ENCODE measurements at regions not wholly inside any gene's neighbourhood (a gene's known extent, or its start where the extent isn't known, plus 50 kb on each side); places are given as distances from the start of the nearest gene placed in this dataset.

DNA sequence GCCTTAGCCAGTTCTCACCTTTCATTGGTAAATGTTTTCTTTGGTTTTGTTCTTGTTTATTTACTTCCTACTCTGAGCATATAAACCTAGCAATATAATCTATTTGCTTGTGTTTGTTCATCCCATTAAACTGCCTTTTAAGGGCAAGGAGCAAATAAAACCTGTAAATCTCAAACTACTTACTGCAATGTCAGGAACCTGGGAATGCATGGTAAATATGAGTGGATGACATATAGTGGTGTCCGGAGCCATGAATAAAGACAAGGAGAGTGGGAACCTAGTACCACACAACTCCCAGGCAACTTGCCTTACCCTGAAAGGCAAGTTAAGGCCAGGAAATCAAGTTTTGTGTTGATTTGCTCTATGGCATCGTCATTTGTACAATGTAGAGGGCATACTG is 1133.7 kb upstream of the NCAM2 start:
- TF ChIP-seq CTCF (IDR thresholded peaks at IDR 0.05): no peak
- no peaks in the 10 kb centered on the region for H3K36me3 Mint-ChIP-seq (ENCODE audit: low read depth)
- H3K4me3 Mint-ChIP-seq: no peak overlapping the region
- no peak for DNase-seq
- no peaks in the 10 kb centered on the region for H3K27me3 Mint-ChIP-seq (ENCODE audit: insufficient read depth)
- no peaks in the 10 kb centered on the region for H3K4me1 Mint-ChIP-seq (ENCODE audit: low read depth)
- H3K9me3 Mint-ChIP-seq: peaks cover 24% of the 10 kb centered on the region
- no peak overlapping the region for H3K27ac Mint-ChIP-seq

DNA sequence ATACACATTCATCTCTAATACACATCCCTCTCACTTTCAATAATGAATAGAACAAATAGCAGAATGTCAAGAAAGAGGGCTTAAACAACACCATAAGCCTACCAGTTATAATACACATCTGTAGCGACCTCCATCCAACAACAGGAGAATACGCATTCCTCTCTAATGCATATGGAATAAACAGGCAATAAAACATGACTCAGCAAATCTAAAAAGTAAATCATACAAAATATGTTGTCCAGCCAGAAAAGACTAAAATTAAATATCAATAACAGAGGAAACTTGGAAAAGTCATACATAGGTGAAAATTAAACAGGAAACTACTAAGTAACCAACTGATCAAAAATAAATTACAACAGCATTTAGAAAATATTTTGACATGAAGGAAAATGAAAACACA is 1127.5 kb upstream of the NCAM2 start:
- no peaks in the 10 kb centered on the region for H3K27me3 Mint-ChIP-seq (ENCODE audit: insufficient read depth)
- H3K36me3 Mint-ChIP-seq (ENCODE audit: low read depth): no peaks in the 10 kb centered on the region
- H3K27ac Mint-ChIP-seq: no peak overlapping the region
- no peak for DNase-seq
- no peak overlapping the region for H3K4me3 Mint-ChIP-seq
- no peak for TF ChIP-seq CTCF (IDR thresholded peaks at IDR 0.05)
- H3K9me3 Mint-ChIP-seq: peaks cover 21% of the 10 kb centered on the region
- no peaks in the 10 kb centered on the region for H3K4me1 Mint-ChIP-seq (ENCODE audit: low read depth)

- no peaks in the 10 kb centered on the region for H3K4me1 Mint-ChIP-seq (ENCODE audit: low read depth)
Observed at GRCh38 chr21:19874521-19874920, 1123.7 kb upstream of the NCAM2 start.

DNA sequence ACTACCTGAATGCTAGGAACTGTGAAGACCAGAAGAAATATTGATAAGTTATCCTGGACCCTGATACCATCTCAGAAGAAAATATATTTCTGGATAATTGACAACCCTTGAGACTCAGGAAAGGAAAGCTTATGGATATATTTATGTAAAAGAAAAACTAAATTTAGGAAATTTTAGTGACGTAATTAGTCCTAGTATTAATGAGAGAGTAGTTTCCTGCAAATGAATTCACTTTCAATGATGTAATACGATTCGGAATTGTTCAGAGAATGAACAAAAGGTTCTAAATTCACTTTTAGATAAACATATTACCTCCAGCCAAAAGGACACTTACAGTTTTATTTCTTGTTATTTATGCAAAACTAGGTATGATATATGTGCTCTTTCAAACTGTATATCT is 1120.1 kb upstream of the NCAM2 start:
- Mint-ChIP-seq H3K27ac (no peak overlapping the region), H3K4me1 (ENCODE audit: low read depth) (no peaks in the 10 kb centered on the region), H3K36me3 (ENCODE audit: low read depth) (peaks cover 3% of the 10 kb centered on the region; the same call in 1 of the 2 replicates), H3K4me3 (no peak overlapping the region), H3K9me3 (peaks cover 40% of the 10 kb centered on the region), H3K27me3 (ENCODE audit: insufficient read depth) (no peaks in the 10 kb centered on the region)
- no peak for DNase-seq
- no peak for TF ChIP-seq CTCF (IDR thresholded peaks at IDR 0.05)

More at GRCh38 chr21:19874521-19874920, 1123.7 kb upstream of the NCAM2 start:
- Mint-ChIP-seq H3K9me3 (peaks cover 41% of the 10 kb centered on the region), H3K36me3 (ENCODE audit: low read depth) (no peaks in the 10 kb centered on the region), H3K27me3 (ENCODE audit: insufficient read depth) (no peaks in the 10 kb centered on the region), H3K27ac (no peak overlapping the region), H3K4me3 (no peak overlapping the region)
- TF ChIP-seq CTCF (IDR thresholded peaks at IDR 0.05): no peak
- no peak for DNase-seq

- no peaks in the 10 kb centered on the region for H3K27me3 Mint-ChIP-seq (ENCODE audit: insufficient read depth)
- H3K27ac Mint-ChIP-seq: no peak overlapping the region
- H3K9me3 Mint-ChIP-seq: peaks cover 69% of the 10 kb centered on the region
- no peaks in the 10 kb centered on the region for H3K36me3 Mint-ChIP-seq (ENCODE audit: low read depth)
- no peak for TF ChIP-seq CTCF (IDR thresholded peaks at IDR 0.05)
- no peak overlapping the region for H3K4me3 Mint-ChIP-seq
- DNase-seq: no peak
- H3K4me1 Mint-ChIP-seq (ENCODE audit: low read depth): no peaks in the 10 kb centered on the region
Observed at GRCh38 chr21:19899645-19900044, 1098.6 kb upstream of the NCAM2 start.

DNA sequence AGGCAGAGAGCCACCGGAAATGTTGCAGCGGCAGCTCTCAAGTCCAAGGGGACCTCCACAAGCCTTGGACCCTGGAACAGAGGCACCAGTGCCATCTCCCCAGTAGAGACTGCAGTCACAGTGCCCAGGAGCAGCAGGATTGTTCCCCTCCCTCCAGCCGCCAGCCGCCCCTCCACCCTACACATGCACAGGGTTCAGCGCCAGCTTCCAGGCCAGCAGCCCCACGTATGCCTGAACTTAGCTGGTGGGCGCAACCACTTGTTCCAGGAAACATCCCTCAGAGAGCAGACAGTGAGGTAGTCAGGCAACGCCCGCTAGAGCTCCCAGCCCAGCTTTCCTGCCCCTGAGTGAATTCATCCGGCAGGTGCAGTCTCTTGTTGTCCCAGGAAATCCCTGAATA is 1098.1 kb upstream of the NCAM2 start:
- Mint-ChIP-seq H3K27ac (no peak overlapping the region), H3K4me1 (ENCODE audit: low read depth) (no peaks in the 10 kb centered on the region), H3K9me3 (peaks cover 65% of the 10 kb centered on the region), H3K27me3 (ENCODE audit: insufficient read depth) (no peaks in the 10 kb centered on the region), H3K4me3 (no peak overlapping the region), H3K36me3 (ENCODE audit: low read depth) (no peaks in the 10 kb centered on the region)
- no peak for TF ChIP-seq CTCF (IDR thresholded peaks at IDR 0.05)
- DNase-seq: no peak

Data from HFFc6 (cell line).